Activated T-cell treated with anti-CD3 and anti-CD28 coated beads, Interleukin-2, amount 50 U/mL, for 1 hour (primary cell): ENCODE measurements at regions not wholly inside any gene's neighbourhood (a gene's known extent, or its start where the extent isn't known, plus 50 kb on each side); places are given as distances from the start of the nearest gene placed in this dataset.
"Not testable (repeated sequence)": the region's sequence is repeated elsewhere in the genome, so short reads cannot be mapped to it uniquely, and the experiment has no call there.

Source experiments
- DNase-seq: peaks from one replicate; pipeline ENCODE4 v3.0.0-alpha.2; 2020

GRCh38 chr2:182646763-182647498 is 69.1 kb upstream of the DNAJC10 start:
- DNase-seq = no peak

- no peak for DNase-seq
These were observed 68.6 kb upstream of the DNAJC10 start for GRCh38 chr2:182647499-182647787.

GRCh38 chr2:182649316-182649715 is 66.7 kb upstream of the DNAJC10 start:
- DNase-seq = no peak

GRCh38 chr2:182650704-182651103 is 65.4 kb upstream of the DNAJC10 start:
- no peak for DNase-seq

GRCh38 chr2:182652326-182652725 is 63.7 kb upstream of the DNAJC10 start:
- DNase-seq = no peak

- no peak for DNase-seq
These were observed 60.3 kb upstream of the DNAJC10 start for GRCh38 chr2:182655750-182656149.

- DNase-seq = no peak
These were observed 51.8 kb upstream of the DNAJC10 start for GRCh38 chr2:182664212-182664611.

GRCh38 chr2:182665500-182665899 is 50.6 kb upstream of the DNAJC10 start:
- DNase-seq = not testable (repeated sequence)
